ENCODE measurements at regions not wholly inside any gene's neighbourhood (a gene's known extent, or its start where the extent isn't known, plus 50 kb on each side); places are given as distances from the start of the nearest gene placed in this dataset.

- Mint-ChIP-seq H3K4me1 (peaks cover 9% of the 10 kb centered on the region), H3K27ac (no peak overlapping the region), H3K4me3 (no peak overlapping the region), H3K9me3 (no peaks in the 10 kb centered on the region), H3K27me3 (ENCODE audit: low read depth) (peaks cover 3% of the 10 kb centered on the region), H3K36me3 (no peaks in the 10 kb centered on the region)
- no peak for DNase-seq (ENCODE audit: low spot score)
- ChIA-PET CTCF (interaction anchor here (1.0 kb wide), 1 partner anchor 9 kb away, joined by 4 read pairs; no protein-coding TSS in a partner anchor), POLR2A (no interaction called here)
- no peak for ATAC-seq
- TF ChIP-seq HMGXB4 (CRISPR knock-in tag; IDR thresholded peaks at IDR 0.05) (no peak), ZNF532 (CRISPR knock-in tag; IDR thresholded peaks at IDR 0.05; ENCODE audit: borderline replicate concordance) (no peak), GTF2I (CRISPR knock-in tag; conservative IDR thresholded peaks at IDR 0.05) (no peak)
Measured at GRCh38 chr3:27628026-27628750, 93.9 kb downstream of the EOMES start.

- Mint-ChIP-seq H3K27me3 (ENCODE audit: low read depth) (no peaks in the 10 kb centered on the region), H3K4me1 (peaks cover 6% of the 10 kb centered on the region), H3K9me3 (peaks cover 7% of the 10 kb centered on the region), H3K4me3 (no peak overlapping the region), H3K36me3 (no peaks in the 10 kb centered on the region), H3K27ac (no peak overlapping the region; the same call in 1 of the 2 replicates)
- CTCF ChIA-PET: interaction anchor here (1.4 kb wide), 1 partner anchor 55 kb away, joined by 3 read pairs; no protein-coding TSS in a partner anchor
- POLR2A ChIA-PET: no interaction called here
- DNase-seq (ENCODE audit: low spot score) (no peak), ATAC-seq (no peak)
- TF ChIP-seq MXD4 (CRISPR knock-in tag; IDR thresholded peaks at IDR 0.05; ENCODE audit: borderline replicate concordance): no peak
- no peak for TF ChIP-seq ZNF425 (CRISPR knock-in tag; conservative IDR thresholded peaks at IDR 0.05)
- no peak for TF ChIP-seq ELF4 (CRISPR knock-in tag; IDR thresholded peaks at IDR 0.05; ENCODE audit: low read depth)
- no peak for TF ChIP-seq TEAD1 (CRISPR knock-in tag; IDR thresholded peaks at IDR 0.05)
- no peak for TF ChIP-seq TCF7 (CRISPR knock-in tag; IDR thresholded peaks at IDR 0.05; ENCODE audit: low read depth)
- no peak for TF ChIP-seq CTCF (IDR thresholded peaks at IDR 0.05)
- TF ChIP-seq RELA (CRISPR knock-in tag; IDR thresholded peaks at IDR 0.05; ENCODE audit: borderline replicate concordance): no peak
- no peak for TF ChIP-seq PRRX2 (CRISPR knock-in tag; IDR thresholded peaks at IDR 0.05)
- TF ChIP-seq ZNF138 (CRISPR knock-in tag; conservative IDR thresholded peaks at IDR 0.05): no peak
- no peak for TF ChIP-seq SP1 (CRISPR knock-in tag; conservative IDR thresholded peaks at IDR 0.05)
- no peak for TF ChIP-seq ZNF121 (CRISPR knock-in tag; IDR thresholded peaks at IDR 0.05)
- no peak for TF ChIP-seq STAT6 (CRISPR knock-in tag; conservative IDR thresholded peaks at IDR 0.05; ENCODE audit: low read depth)
- TF ChIP-seq HMGA2 (CRISPR knock-in tag; IDR thresholded peaks at IDR 0.05): no peak
- no peak for TF ChIP-seq E2F5 (CRISPR knock-in tag; IDR thresholded peaks at IDR 0.05)
Measured at GRCh38 chr3:27626596-27627118, 95.5 kb downstream of the EOMES start.

Data from WTC11 (cell line).